ENCODE measurements at regions not wholly inside any gene's neighbourhood (a gene's known extent, or its start where the extent isn't known, plus 50 kb on each side); places are given as distances from the start of the nearest gene placed in this dataset.

DNA sequence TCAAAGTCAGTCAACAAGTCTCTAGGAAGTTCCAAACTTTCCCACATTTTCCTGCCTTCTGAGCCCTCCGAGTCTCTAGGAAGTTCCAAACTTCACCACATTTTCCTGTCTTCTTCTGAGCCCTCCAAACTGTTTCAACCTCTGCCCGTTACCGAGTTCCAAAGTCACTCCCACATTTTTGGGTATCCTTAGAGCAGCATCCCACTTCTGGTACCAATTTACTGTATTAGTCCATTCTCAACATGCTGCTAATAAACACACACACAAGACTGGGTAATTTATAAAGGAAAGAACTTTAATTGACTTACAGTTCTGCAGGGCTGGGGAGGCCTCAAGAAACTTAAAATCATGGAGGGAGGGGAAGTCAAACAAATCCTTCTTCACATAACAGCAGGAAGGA is 169.0 kb upstream of the HS3ST3A1 start:
- Histone ChIP-seq H3K4me3 (no peak overlapping the region), H3K4me1 (no peaks in the 10 kb centered on the region), H3K9me3 (no peaks in the 10 kb centered on the region), H3K27me3 (no peaks in the 10 kb centered on the region), H3K27ac (no peak overlapping the region), H3K36me3 (no peaks in the 10 kb centered on the region)
- TF ChIP-seq, protein P1, sequence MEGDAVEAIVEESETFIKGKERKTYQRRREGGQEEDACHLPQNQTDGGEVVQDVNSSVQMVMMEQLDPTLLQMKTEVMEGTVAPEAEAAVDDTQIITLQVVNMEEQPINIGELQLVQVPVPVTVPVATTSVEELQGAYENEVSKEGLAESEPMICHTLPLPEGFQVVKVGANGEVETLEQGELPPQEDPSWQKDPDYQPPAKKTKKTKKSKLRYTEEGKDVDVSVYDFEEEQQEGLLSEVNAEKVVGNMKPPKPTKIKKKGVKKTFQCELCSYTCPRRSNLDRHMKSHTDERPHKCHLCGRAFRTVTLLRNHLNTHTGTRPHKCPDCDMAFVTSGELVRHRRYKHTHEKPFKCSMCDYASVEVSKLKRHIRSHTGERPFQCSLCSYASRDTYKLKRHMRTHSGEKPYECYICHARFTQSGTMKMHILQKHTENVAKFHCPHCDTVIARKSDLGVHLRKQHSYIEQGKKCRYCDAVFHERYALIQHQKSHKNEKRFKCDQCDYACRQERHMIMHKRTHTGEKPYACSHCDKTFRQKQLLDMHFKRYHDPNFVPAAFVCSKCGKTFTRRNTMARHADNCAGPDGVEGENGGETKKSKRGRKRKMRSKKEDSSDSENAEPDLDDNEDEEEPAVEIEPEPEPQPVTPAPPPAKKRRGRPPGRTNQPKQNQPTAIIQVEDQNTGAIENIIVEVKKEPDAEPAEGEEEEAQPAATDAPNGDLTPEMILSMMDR (IDR thresholded peaks at IDR 0.05) = no peak
- DNase-seq = no peak
- intact Hi-C loops (cut with DNase I; ENCODE audit: low total_unique reads) = no loop called here

DNA sequence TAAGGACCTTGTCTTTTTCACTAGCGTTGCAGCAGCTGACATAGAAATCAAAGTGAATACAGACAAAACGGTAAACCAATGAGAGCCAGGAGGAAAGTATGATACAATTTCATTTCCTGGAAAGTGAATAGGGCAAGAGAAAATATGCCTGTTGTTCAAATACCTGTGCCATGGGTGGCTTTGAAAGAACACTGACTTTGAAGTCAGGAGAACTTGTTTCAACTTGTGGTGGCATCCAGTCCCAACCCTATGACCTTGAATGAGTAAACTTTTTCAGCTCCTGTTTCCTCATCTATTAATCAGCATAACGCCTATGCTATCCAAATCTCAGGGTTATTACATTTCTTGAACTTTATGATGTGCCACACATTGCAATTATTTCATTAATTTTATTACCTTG is 173.7 kb upstream of the HS3ST3A1 start:
- Histone ChIP-seq H3K27ac (no peak overlapping the region), H3K4me3 (no peak overlapping the region), H3K4me1 (no peaks in the 10 kb centered on the region), H3K27me3 (no peaks in the 10 kb centered on the region), H3K36me3 (no peaks in the 10 kb centered on the region), H3K9me3 (no peaks in the 10 kb centered on the region)
- DNase-seq = no peak
- intact Hi-C loops (cut with DNase I; ENCODE audit: low total_unique reads) = no loop called here
- TF ChIP-seq, protein P1 (IDR thresholded peaks at IDR 0.05) = no peak

DNA sequence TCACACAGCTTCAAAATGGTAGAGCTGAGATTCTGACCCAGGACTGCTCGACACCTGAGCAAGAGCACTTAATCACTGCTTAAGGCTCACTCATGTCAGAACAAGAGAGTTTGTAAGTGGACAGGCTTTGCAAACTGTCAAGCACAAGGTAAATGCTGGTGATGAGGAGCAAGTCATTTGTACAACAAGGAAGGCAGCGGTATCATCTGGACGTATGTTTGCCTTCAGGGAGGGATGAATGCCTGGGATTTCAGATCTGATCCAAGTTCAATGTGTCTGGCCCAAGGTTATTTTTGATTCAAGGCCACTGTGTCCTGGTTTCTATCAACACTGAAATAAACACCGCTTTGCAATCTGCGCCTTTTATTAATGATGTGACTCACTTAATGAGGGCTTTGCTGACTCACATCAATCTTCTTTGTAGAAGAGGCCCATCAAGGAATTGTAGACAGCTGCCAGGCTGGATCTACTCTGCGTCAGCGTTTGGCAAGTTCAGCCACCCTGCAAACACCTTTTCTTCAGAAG is 174.4 kb upstream of the HS3ST3A1 start:
- Histone ChIP-seq H3K4me1 (no peaks in the 10 kb centered on the region), H3K27ac (no peak overlapping the region), H3K4me3 (no peak overlapping the region), H3K9me3 (no peaks in the 10 kb centered on the region), H3K36me3 (no peaks in the 10 kb centered on the region), H3K27me3 (no peaks in the 10 kb centered on the region)
- intact Hi-C loops (cut with DNase I; ENCODE audit: low total_unique reads) = no loop called here
- DNase-seq = no peak
- TF ChIP-seq, protein P1 (IDR thresholded peaks at IDR 0.05) = no peak

DNA sequence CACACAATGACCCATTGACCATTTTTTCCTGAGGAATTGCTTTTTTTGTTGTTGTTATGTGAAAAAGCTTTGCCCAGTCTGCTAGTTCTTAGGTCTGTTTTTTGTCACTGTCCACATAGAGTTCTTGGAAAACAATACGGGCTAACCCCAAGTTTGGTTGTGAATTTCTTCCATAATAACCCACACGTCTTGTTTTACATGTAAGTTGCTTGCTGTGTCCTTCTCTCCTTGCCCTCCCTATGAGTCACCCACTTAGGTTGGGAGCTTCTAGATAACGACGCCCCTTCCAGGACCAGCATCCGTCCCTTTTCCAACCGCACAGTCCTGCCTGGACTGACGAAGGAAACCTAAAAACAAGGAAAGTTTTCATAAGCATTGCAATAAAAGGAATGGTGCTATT is 175.3 kb upstream of the HS3ST3A1 start:
- intact Hi-C loops (cut with DNase I; ENCODE audit: low total_unique reads) = no loop called here
- no peaks in the 10 kb centered on the region for H3K27me3 ChIP-seq
- TF ChIP-seq, protein P1 (IDR thresholded peaks at IDR 0.05) = no peak
- DNase-seq = no peak
- no peaks in the 10 kb centered on the region for H3K36me3 ChIP-seq
- H3K4me1 ChIP-seq = no peaks in the 10 kb centered on the region
- no peak overlapping the region for H3K4me3 ChIP-seq
- no peak overlapping the region for H3K27ac ChIP-seq
- no peaks in the 10 kb centered on the region for H3K9me3 ChIP-seq

DNA sequence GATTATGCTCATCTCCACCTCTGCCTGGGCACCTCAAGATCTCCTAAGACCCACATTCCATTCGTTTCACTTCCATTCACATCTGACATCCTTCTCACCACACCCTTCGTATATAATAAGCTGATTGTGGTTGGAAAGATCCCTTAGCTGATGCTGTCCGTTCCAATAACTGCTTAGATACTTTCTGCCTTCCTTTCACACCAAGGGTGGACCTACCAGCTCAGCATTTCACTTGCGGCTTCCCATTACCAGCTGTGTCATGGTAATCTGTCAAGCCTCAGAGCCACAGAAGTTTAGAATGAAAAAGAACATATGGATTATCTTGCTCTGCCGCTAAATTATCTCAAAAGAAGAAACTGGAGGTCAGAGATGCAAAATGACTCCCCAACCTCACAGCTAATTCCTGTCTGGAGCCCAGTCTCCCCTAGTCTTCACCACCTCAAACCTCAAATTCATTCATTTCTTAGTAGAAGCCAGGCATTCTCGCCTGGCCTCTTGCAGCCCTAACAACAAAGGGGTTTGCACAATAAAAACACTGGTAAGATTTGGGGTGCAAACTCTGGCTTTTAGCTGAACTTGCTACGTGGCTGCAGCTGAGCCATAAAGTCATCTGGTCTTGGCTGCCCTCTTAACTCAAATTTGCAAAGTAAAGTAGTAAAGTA is 182.8 kb upstream of the HS3ST3A1 start:
- no peaks in the 10 kb centered on the region for H3K4me1 ChIP-seq
- intact Hi-C loops (cut with DNase I; ENCODE audit: low total_unique reads) = no loop called here
- TF ChIP-seq, protein P1 (IDR thresholded peaks at IDR 0.05) = no peak
- no peaks in the 10 kb centered on the region for H3K9me3 ChIP-seq
- no peaks in the 10 kb centered on the region for H3K36me3 ChIP-seq
- no peak overlapping the region for H3K4me3 ChIP-seq
- no peaks in the 10 kb centered on the region for H3K27me3 ChIP-seq
- H3K27ac ChIP-seq = no peak overlapping the region
- no peak for DNase-seq
